MV-4-11 (cell line): ENCODE measurements at regions not wholly inside any gene's neighbourhood (a gene's known extent, or its start where the extent isn't known, plus 50 kb on each side); places are given as distances from the start of the nearest gene placed in this dataset.

Experiments
- DNase-seq: peaks from one replicate; lab custom pipeline; 2025; lab: John Stamatoyannopoulos, UW

- no peak for DNase-seq
These were observed 145.6 kb downstream of the HSD17B3 start for GRCh38 chr9:96156171-96156974.

DNA sequence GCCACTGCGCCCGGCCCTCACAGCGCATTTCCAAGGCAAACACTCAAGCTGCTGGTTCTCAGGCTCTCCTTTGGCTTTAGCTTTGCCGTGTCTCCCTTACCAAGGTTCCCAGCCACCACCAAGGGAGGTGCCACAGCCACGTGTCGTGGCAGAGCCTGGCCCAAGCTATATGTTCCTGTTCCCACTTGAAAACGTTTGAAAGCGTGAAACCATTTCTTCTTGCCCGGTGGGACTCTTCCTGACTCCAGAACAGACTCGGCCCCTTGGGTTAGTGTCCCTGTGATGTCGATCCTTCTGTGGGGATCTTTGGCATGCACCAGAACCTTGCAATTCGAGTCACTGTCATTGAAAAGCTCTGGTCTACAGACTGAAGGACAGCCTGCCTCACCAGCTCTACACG lies 147.9 kb downstream of the HSD17B3 start:
- DNase-seq: no peak

DNA sequence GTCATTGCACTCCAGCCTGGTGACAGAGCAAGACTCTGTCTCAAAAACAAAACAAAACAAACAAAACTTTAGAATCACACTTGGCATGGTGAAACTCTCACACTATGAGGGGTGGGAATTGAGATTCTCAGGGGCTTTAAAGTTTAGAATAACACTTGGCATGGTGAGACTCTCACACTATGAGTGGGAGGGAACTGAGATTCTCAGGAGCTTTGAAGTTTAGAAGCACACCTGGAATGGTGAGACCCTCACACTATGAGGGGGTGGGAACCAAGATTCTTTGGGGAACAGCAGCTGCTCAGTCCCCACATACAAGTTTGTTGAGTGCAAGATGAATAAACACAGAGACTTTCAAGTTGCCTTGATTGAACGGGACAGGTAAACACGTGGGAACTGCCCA lies 149.4 kb downstream of the HSD17B3 start:
- no peak for DNase-seq

DNA sequence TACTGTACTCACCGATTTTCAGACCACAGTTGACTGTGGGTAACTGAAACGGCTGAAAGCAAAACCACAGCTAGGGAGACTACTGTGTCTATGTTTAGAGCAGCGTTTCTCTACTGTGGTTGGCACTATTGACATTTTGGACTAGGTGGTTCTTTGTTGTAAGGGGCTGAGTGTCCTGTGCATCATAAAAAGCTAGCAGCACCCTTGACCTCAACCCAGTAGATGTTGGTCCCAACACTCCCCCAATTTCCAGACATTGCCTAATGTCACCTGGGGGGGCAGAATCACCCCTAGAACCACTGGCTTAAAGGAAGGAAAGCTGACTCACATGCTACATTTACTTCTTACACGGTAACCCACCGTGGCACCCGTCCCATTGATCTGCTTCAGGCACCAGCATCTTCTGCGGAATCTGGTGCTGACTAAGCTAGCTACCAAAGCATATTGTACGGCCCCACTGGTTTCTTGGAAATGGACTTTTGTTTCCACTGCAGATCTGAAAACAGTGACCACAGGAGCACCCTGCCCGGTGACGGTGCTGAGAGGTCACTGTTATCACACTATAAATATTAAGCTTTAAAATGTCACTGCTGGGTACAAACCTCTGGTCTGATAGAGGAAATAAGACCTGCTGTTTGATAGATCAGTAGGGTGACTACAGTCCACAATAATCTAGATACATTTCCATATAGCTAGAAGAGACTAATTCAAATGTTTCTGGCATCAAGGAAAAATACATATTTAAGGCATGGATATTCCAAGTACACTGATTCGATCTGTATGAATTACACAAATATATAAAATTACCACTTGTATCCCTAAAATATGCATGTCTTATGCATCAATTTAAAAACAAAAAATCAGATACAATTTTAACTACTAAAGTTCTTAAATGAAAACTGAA lies 151.4 kb downstream of the HSD17B3 start:
- peak; percentile 95 for DNase-seq

GRCh38 chr9:96149533-96150280 lies 152.3 kb downstream of the HSD17B3 start:
- no peak for DNase-seq

DNA sequence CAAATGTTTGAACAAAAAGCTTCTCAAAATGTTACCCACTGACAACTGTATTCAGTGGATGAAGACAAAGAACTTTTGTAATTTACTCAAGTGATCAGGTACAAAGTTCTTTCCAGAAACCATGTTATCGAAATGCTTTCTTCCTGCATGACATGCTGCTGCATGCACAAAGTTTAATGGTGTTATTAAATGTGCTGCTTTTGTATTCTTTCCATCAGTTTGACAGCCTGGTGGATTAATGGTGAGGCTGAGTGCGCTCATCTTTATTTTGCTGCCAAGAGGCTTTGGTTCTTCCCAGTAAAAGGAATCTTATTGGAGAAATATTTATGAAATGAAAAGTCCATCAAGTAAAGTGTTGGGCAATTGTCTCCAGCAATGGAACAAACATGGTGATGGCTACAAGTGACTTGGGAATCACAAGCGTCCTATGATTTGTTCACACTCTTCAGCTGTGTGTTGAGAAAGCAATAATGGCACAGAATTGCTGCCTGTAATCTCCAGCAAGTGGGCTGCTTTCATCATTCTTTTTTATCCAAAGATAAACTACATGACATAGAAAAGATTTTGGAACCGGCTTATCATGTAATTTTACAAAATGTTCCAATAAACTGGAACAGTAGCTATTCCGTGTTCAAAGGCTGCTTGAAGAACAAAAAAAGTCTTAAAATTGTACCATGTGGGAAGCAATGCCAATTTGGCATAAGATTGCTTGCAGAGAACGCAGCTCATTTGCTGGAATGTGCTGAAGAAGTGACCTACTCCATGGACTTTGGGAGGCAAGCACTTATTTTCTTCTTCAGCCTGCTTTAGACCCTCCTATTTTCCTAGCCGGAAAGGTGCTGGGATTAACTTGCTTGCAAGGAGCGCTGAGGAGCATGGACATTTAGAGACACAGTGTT lies 153.1 kb downstream of the HSD17B3 start:
- DNase-seq: no peak

- peak; percentile 99 for DNase-seq
These were observed 154.9 kb downstream of the HSD17B3 start for GRCh38 chr9:96147029-96147428.

GRCh38 chr9:96141666-96142065 lies 160.3 kb downstream of the HSD17B3 start:
- peak; percentile 93 for DNase-seq

DNA sequence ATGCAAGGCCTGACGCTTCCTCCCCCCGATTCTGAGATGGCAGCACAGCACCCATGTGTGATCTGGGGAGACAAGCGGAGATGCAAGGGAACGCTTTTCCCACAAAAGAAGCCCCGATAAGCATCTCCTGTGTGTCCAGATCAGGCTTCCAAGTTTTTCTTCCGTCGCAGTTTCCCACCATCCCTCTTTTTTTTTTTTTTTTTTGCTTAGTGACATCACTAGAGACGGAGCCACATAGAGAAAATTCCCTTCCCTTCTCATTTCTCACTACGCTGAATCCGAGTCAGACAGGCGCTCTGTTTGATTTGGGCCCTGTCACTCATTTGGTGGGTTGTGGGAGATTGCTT lies 160.9 kb downstream of the HSD17B3 start:
- no peak for DNase-seq

- no peak for DNase-seq
These were observed 161.5 kb downstream of the HSD17B3 start for GRCh38 chr9:96140296-96141127.

DNA sequence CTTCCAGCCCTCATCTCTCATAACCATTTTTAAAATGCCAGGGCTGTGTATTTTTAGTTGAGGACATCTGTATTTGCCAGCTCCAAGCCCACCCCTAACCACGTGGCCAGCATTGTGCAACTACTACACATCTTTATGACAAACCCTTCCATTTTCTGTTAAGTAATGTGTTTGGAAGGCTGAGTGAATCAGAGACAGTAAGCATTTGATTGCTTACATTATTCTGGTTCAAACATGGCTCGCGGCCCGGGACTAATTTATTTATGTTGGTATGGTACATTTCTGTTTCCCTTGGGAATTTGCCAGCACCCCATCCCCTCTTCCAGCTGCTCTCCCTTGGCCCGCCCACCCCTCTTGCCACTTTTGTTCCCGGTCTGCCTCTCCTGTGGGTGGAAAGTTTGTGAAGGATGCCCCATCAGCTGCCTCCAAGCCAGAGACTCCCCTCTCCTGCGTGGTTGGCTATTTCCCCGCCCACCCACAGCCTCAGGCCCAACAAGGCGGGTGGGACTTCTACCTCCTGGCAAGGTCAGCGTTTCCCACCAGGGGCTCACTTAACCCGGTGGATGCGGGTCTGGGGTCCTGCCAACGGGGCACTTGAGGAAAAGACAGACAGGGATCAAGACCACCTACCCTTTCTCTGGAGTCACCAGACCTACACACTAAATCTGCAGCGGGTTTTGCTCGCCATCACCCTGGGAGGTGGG lies 162.2 kb downstream of the HSD17B3 start:
- peak; percentile 90 for DNase-seq

- no peak for DNase-seq
These were observed 163.4 kb downstream of the HSD17B3 start for GRCh38 chr9:96138616-96139015.

GRCh38 chr9:96137671-96138429 lies 164.1 kb downstream of the HSD17B3 start:
- DNase-seq: no peak

DNA sequence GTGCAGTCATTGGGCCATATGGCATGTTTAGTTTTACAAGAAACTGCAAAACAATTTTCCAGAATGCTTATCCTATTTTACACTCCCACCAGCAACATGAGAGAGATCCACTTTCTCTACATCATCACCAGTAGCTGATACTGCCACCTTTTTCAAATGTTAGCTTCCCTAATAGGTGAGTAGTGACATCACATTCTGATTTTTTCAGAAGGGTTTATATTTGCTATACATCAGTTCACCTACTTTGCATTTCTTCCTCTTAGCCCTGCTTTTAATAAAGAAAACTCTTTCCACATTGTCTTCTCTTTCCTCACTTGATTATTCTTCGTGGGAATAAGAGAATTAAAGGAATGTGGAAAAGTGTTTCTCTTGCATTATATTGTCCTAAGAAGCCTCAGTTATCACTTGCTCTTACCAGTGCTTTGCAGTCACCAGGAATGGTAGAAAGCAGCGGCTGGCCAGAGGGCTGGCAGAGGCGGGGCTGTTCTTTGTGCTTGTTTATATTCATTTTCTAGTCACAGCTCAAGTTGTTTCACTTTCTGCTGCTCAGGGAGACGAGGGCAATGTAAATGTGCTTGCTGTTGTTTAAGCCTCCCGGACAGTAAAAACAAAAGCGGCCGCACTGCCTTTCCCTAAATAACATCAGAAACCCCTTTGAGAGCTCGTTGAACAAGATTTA lies 164.8 kb downstream of the HSD17B3 start:
- peak; percentile 60 for DNase-seq

DNA sequence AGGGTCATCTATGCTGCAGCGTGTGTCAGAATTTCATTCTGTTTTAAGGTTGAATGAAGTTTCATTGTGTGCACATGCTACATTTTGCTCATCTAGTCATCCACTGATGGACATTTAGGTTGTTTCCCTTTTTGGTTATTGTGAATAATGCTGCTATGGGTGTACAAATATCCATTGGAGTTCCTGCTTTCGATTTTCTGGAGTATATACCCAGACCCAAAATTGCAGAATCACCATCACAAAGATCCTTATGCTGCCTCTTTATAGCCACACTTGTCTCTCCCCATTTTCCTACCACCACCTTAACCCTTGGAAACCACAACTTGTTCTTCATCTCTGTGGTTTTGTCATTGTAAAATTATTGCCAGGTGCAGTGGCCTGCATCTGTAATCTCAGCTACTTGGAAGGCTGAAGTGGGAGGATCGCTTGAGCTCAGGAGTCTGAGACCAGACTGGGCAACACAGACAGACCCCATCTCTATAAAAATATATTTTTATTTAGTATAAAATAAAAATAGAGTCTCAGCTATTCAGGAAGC lies 166.2 kb downstream of the HSD17B3 start:
- DNase-seq: peak; percentile 36

GRCh38 chr9:96135076-96135752 lies 166.8 kb downstream of the HSD17B3 start:
- no peak for DNase-seq

DNA sequence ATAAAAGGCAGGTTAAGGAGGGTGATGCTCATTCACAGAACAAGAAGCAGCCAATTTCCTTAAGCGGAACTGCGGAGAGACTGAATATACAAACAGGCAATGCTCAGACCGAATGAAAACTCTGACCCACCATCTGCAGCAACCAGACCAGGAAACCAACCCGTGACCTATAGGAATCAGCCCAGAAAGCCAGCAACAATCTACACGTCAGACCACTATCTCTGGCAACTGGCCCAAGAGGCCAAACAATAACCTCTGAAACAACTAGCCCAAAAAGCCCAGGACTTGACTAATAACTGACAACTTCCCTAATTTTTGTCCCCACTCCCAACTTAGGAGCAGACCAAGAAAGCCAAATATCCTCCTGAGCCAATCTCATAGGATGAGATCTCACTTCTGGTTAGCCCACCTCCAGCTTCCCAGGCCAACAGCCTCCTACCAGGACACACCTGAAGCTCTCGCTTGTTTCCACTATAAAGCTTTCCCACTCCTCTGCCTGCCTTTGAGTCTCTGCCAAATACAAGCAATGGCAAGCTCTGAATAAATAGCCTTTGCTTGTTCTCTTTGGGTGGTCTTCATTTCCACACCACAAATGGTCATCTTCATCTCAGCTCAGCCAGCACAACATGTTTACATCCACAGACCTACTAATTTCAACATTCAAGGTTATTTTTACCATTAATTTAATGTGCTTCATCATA lies 168.5 kb downstream of the HSD17B3 start:
- no peak for DNase-seq
